ENCODE measurements at regions not wholly inside any gene's neighbourhood (a gene's known extent, or its start where the extent isn't known, plus 50 kb on each side); places are given as distances from the start of the nearest gene placed in this dataset.

DNA sequence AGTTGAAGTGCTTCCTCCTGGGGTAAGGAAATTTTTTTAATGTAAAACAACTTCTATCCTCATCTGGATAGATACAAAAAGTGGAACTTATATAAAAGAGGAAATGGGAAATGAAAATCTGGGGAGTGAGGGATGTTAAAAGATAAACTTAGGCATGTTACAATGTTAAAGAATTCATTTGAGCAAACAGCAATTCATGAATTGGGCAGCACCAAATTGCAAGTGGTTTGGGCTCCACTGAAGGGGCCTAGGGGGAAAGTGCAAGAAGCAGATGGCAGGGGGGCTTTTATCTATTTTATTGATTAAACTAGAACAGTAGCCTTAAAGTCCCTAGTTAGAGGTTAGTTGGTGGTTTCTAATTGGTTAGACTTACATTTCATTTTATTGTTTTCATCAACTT is 118.1 kb upstream of the NAP1L1 start:
- TF ChIP-seq RFX5 (IDR thresholded peaks at IDR 0.05; ENCODE audit: low read depth, low read length) (no peak), MAFK (IDR thresholded peaks at IDR 0.05; ENCODE audit: low read depth, low read length) (no peak), POLR2A (IDR thresholded peaks at IDR 0.05; ENCODE audit: low read depth, low read length) (no peak), SMC3 (IDR thresholded peaks at IDR 0.05; ENCODE audit: low read depth, low read length) (no peak), CEBPB (IDR thresholded peaks at IDR 0.05; ENCODE audit: low read depth, low read length) (no peak), BHLHE40 (IDR thresholded peaks at IDR 0.05; ENCODE audit: low read depth, low read length) (no peak), CHD1 (IDR thresholded peaks at IDR 0.05; ENCODE audit: low read depth, low read length) (no peak), MAZ (IDR thresholded peaks at IDR 0.05; ENCODE audit: borderline replicate concordance, low read depth, low read length) (no peak), MXI1 (IDR thresholded peaks at IDR 0.05; ENCODE audit: borderline replicate concordance, low read depth, low read length) (no peak)
- TF ChIP-seq, protein P1, sequence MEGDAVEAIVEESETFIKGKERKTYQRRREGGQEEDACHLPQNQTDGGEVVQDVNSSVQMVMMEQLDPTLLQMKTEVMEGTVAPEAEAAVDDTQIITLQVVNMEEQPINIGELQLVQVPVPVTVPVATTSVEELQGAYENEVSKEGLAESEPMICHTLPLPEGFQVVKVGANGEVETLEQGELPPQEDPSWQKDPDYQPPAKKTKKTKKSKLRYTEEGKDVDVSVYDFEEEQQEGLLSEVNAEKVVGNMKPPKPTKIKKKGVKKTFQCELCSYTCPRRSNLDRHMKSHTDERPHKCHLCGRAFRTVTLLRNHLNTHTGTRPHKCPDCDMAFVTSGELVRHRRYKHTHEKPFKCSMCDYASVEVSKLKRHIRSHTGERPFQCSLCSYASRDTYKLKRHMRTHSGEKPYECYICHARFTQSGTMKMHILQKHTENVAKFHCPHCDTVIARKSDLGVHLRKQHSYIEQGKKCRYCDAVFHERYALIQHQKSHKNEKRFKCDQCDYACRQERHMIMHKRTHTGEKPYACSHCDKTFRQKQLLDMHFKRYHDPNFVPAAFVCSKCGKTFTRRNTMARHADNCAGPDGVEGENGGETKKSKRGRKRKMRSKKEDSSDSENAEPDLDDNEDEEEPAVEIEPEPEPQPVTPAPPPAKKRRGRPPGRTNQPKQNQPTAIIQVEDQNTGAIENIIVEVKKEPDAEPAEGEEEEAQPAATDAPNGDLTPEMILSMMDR (conservative IDR thresholded peaks at IDR 0.05; ENCODE audit: low read depth, low read length) = no peak
- TF ChIP-seq, protein P2, sequence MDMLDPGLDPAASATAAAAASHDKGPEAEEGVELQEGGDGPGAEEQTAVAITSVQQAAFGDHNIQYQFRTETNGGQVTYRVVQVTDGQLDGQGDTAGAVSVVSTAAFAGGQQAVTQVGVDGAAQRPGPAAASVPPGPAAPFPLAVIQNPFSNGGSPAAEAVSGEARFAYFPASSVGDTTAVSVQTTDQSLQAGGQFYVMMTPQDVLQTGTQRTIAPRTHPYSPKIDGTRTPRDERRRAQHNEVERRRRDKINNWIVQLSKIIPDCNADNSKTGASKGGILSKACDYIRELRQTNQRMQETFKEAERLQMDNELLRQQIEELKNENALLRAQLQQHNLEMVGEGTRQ (IDR thresholded peaks at IDR 0.05; ENCODE audit: low read depth, low read length) = no peak
- TF ChIP-seq, protein P3, sequence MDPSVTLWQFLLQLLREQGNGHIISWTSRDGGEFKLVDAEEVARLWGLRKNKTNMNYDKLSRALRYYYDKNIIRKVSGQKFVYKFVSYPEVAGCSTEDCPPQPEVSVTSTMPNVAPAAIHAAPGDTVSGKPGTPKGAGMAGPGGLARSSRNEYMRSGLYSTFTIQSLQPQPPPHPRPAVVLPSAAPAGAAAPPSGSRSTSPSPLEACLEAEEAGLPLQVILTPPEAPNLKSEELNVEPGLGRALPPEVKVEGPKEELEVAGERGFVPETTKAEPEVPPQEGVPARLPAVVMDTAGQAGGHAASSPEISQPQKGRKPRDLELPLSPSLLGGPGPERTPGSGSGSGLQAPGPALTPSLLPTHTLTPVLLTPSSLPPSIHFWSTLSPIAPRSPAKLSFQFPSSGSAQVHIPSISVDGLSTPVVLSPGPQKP (IDR thresholded peaks at IDR 0.05; ENCODE audit: borderline replicate concordance, low read depth, low read length) = no peak
